GM12865 (cell line): ENCODE measurements at regions not wholly inside any gene's neighbourhood (a gene's known extent, or its start where the extent isn't known, plus 50 kb on each side); places are given as distances from the start of the nearest gene placed in this dataset.

Experiments used
- DNase-seq: peaks from one replicate; pipeline ENCODE4 v3.0.0; 2010; ENCODE audit warnings: low read depth
- H3K4me3 ChIP-seq: 2 replicates; pipeline ENCODE4 v1.5.1; 2011; ENCODE audit warnings: mild to moderate bottlenecking, low read depth, low read length, control low read depth
- CTCF ChIP-seq: IDR thresholded peaks from 2 replicates; pipeline ENCODE4 v1.5.1; 2011; ENCODE audit warnings: low read length, control low read depth, low read depth, inconsistent platforms; ENCODE audit not compliant: insufficient read depth; ENCODE audit errors: missing control alignments

- H3K4me3 ChIP-seq: no peak overlapping the region
- TF ChIP-seq CTCF: no peak
- DNase-seq: no peak
These were observed 951.1 kb upstream of the ADGRB3 start for GRCh38 chr6:67683960-67684359.

- no peak for TF ChIP-seq CTCF
- no peak for DNase-seq
- H3K4me3 ChIP-seq: no peak overlapping the region
These were observed 954.7 kb upstream of the ADGRB3 start for GRCh38 chr6:67680297-67680932.

GRCh38 chr6:67679566-67680296 lies 955.4 kb upstream of the ADGRB3 start:
- TF ChIP-seq CTCF: no peak

GRCh38 chr6:67676892-67677291 lies 958.2 kb upstream of the ADGRB3 start:
- DNase-seq: no peak
- H3K4me3 ChIP-seq: no peak overlapping the region
- TF ChIP-seq CTCF: no peak

More at GRCh38 chr6:67679566-67680296, 955.4 kb upstream of the ADGRB3 start:
- no peak for DNase-seq
- no peak overlapping the region for H3K4me3 ChIP-seq

GRCh38 chr6:67667637-67668422 lies 967.3 kb upstream of the ADGRB3 start:
- no peak for DNase-seq
- H3K4me3 ChIP-seq: no peak overlapping the region
- TF ChIP-seq CTCF: no peak

GRCh38 chr6:67666177-67666964 lies 968.7 kb upstream of the ADGRB3 start:
- TF ChIP-seq CTCF: no peak
- no peak overlapping the region for H3K4me3 ChIP-seq
- no peak for DNase-seq
